ENCODE measurements at regions not wholly inside any gene's neighbourhood (a gene's known extent, or its start where the extent isn't known, plus 50 kb on each side); places are given as distances from the start of the nearest gene placed in this dataset.
A peak's percentile ranks its signal among the peaks of the same experiment; 100 is the strongest.

GRCh38 chr17:14481664-14482063 lies 180.8 kb downstream of the HS3ST3B1 start:
- H3K4me3 Mint-ChIP-seq = no peak overlapping the region
- TF ChIP-seq CTCF (IDR thresholded peaks at IDR 0.05) = no peak
- DNase-seq (no peak), ATAC-seq (no peak)
- no peaks in the 10 kb centered on the region for H3K4me1 Mint-ChIP-seq
- no peak overlapping the region for H3K27ac Mint-ChIP-seq
- intact Hi-C loops (cut with micrococcal nuclease) = no loop called here
- Histone ChIP-seq H3K36me3 (ENCODE audit: control insufficient read depth, insufficient read depth, low read length) (no peaks in the 10 kb centered on the region), H3K4me1 (ENCODE audit: control insufficient read depth, insufficient read depth, low read length) (no peaks in the 10 kb centered on the region), H3K9me3 (ENCODE audit: control insufficient read depth, insufficient read depth, low read length) (no peaks in the 10 kb centered on the region), H3K27ac (ENCODE audit: low read length) (no peak overlapping the region), H3K27me3 (ENCODE audit: control insufficient read depth, insufficient read depth, low read length) (no peaks in the 10 kb centered on the region), H3K4me3 (ENCODE audit: low read length) (no peak overlapping the region)
- peaks cover 3 to 6% of the 10 kb centered on the region in 2 donors for H3K27me3 Mint-ChIP-seq (ENCODE audit: low read depth in 2 of 2)
- WGBS (ENCODE audit: insufficient coverage) = 97% methylated on average over 1 of the region's 1 CpG
- H3K9me3 Mint-ChIP-seq = peaks cover 0 to 2% of the 10 kb centered on the region in 2 donors
- H3K36me3 Mint-ChIP-seq = no peaks in the 10 kb centered on the region

GRCh38 chr17:14474591-14474990 lies 173.7 kb downstream of the HS3ST3B1 start:
- H3K4me3 Mint-ChIP-seq = no peak overlapping the region
- WGBS (ENCODE audit: insufficient coverage) = 86% methylated on average over 4 of the region's 4 CpGs
- H3K9me3 Mint-ChIP-seq = no peaks in the 10 kb centered on the region
- H3K27ac ChIP-seq (ENCODE audit: low read length) = no peak overlapping the region
- ATAC-seq = no peak
- no peak overlapping the region for H3K4me3 ChIP-seq (ENCODE audit: low read length)
- H3K27me3 ChIP-seq (ENCODE audit: control insufficient read depth, insufficient read depth, low read length) = no peaks in the 10 kb centered on the region
- no peaks in the 10 kb centered on the region for H3K36me3 Mint-ChIP-seq
- H3K4me1 ChIP-seq (ENCODE audit: control insufficient read depth, insufficient read depth, low read length) = peaks cover 12% of the 10 kb centered on the region
- H3K36me3 ChIP-seq (ENCODE audit: control insufficient read depth, insufficient read depth, low read length) = no peaks in the 10 kb centered on the region
- no peak overlapping the region for H3K27ac Mint-ChIP-seq
- H3K4me1 Mint-ChIP-seq = peaks cover 9 to 15% of the 10 kb centered on the region in 2 donors
- H3K9me3 ChIP-seq (ENCODE audit: control insufficient read depth, insufficient read depth, low read length) = no peaks in the 10 kb centered on the region
- no peak for TF ChIP-seq CTCF (IDR thresholded peaks at IDR 0.05)
- DNase-seq = no peak
- peaks cover 6 to 8% of the 10 kb centered on the region in 2 donors for H3K27me3 Mint-ChIP-seq (ENCODE audit: low read depth in 2 of 2)
- intact Hi-C loops (cut with micrococcal nuclease) = no loop called here

DNA sequence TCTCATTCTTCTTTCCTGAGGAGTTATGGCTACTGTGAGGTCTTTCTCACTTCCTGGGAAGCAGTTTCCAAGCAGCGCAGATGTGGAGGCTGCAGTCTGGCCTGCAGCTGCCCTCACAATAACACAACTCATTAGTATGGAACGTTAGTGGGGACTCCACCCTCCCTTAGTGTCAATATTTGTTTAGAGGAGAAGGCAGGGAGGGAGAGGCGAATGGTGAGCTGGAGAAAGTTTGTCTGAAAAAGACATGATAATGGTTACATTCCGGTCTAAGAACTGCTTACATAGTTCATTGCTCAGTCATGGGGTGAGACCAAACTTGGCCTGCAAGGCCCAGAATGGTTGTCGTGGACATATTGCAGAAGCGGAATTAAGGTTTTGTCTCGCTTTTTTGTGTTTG lies 170.2 kb downstream of the HS3ST3B1 start:
- Mint-ChIP-seq H3K4me1 (peaks cover 18 to 26% of the 10 kb centered on the region in 2 donors), H3K4me3 (no peak overlapping the region), H3K27ac (no peak overlapping the region), H3K27me3 (ENCODE audit: low read depth in 2 of 2) (peaks cover 0 to 5% of the 10 kb centered on the region in 2 donors), H3K36me3 (no peaks in the 10 kb centered on the region), H3K9me3 (peaks cover 0 to 3% of the 10 kb centered on the region in 2 donors)
- Histone ChIP-seq H3K4me1 (ENCODE audit: control insufficient read depth, insufficient read depth, low read length) (peaks cover 14% of the 10 kb centered on the region), H3K36me3 (ENCODE audit: control insufficient read depth, insufficient read depth, low read length) (no peaks in the 10 kb centered on the region), H3K27me3 (ENCODE audit: control insufficient read depth, insufficient read depth, low read length) (no peaks in the 10 kb centered on the region), H3K9me3 (ENCODE audit: control insufficient read depth, insufficient read depth, low read length) (no peaks in the 10 kb centered on the region), H3K27ac (ENCODE audit: low read length) (no peak overlapping the region), H3K4me3 (ENCODE audit: low read length) (no peak overlapping the region)
- intact Hi-C loops (cut with micrococcal nuclease) = no loop called here
- DNase-seq (no peak), ATAC-seq (no peak)
- WGBS (ENCODE audit: insufficient coverage) = 94% methylated on average over 4 of the region's 7 CpGs
- no peak for TF ChIP-seq CTCF (IDR thresholded peaks at IDR 0.05)

DNA sequence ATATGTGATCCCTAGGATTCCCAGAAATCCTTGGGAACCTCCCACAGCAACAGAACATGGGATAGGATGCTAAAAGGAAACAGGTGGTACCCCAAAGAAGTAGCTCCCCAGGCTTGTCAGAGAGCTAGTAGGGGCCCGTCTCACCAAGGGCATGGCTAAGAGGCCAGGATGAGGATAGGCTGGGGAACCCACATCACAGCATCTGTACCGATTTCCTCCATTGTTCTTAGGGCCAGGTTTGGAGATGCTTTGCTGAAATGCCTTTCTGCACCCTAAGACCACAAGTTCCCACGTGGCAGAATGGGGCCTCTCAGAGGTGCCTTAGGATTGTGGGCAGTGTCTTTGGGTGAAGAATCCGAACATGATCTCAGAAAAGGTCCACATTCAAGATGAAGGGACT lies 169.5 kb downstream of the HS3ST3B1 start:
- 86% methylated on average over 4 of the region's 4 CpGs for WGBS (ENCODE audit: insufficient coverage)
- Mint-ChIP-seq H3K9me3 (peaks cover 0 to 3% of the 10 kb centered on the region in 2 donors), H3K27ac (peak overlapping the region in 1 of 2 donors; percentile 36), H3K36me3 (no peaks in the 10 kb centered on the region), H3K4me3 (no peak overlapping the region), H3K27me3 (ENCODE audit: low read depth in 2 of 2) (peaks cover 0 to 4% of the 10 kb centered on the region in 2 donors), H3K4me1 (peaks cover 18 to 26% of the 10 kb centered on the region in 2 donors)
- no peaks in the 10 kb centered on the region for H3K36me3 ChIP-seq (ENCODE audit: control insufficient read depth, insufficient read depth, low read length)
- no peak for TF ChIP-seq CTCF (IDR thresholded peaks at IDR 0.05)
- intact Hi-C loops (cut with micrococcal nuclease) = no loop called here
- H3K27ac ChIP-seq (ENCODE audit: low read length) = no peak overlapping the region
- H3K27me3 ChIP-seq (ENCODE audit: control insufficient read depth, insufficient read depth, low read length) = no peaks in the 10 kb centered on the region
- DNase-seq = no peak
- ATAC-seq = no peak
- no peak overlapping the region for H3K4me3 ChIP-seq (ENCODE audit: low read length)
- H3K4me1 ChIP-seq (ENCODE audit: control insufficient read depth, insufficient read depth, low read length) = peaks cover 14% of the 10 kb centered on the region
- no peaks in the 10 kb centered on the region for H3K9me3 ChIP-seq (ENCODE audit: control insufficient read depth, insufficient read depth, low read length)

All from natural killer cell (primary cell).